ENCODE measurements at regions not wholly inside any gene's neighbourhood (a gene's known extent, or its start where the extent isn't known, plus 50 kb on each side); places are given as distances from the start of the nearest gene placed in this dataset.

DNA sequence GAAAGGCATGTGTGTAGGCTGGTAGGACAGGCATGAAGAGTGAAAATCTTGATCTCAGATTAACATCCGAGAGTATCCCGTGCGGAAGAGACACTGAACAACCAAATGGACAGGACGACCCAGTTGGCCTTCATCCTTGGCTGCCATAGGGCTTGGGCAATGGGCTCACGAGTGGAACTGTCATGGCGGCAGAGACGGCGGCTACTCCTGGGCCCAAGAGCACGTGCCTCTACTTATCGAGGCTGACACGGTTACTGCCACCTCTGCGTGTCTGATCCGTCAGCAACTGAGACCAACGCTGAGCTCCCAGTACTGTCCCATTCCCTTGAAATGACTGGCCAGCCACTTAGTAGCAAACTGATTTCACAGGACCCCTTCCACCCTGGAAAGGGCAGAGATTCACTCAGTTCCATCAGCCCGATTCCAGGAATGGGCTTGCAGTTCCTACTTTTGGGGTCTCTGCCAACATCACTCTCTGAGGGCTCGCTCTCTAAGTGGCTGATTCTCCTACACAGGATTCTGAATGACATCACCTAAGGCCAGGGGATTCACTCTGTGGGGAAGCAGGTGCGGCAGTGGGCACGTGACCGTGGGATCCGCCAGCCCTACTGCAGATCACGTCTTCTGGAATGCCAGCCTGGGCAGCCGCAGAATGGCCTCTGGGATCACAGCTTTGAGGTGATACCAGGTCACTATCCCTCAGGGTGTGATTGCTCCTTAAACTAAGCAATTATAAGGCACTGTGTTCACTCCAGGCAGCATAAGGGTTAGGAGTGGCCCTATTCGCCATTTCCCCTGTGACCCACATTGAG is 97.8 kb downstream of the RPS6KA4 start:
- no peak overlapping the region for H3K4me3 ChIP-seq (ENCODE audit: low read depth, low read length)
- DNase-seq (ENCODE audit: low read depth), result no peak
- no peak for TF ChIP-seq POLR2A (IDR thresholded peaks at IDR 0.05; ENCODE audit: extremely low read depth, insufficient read length)
- no peak for TF ChIP-seq MYC (IDR thresholded peaks at IDR 0.05; ENCODE audit: low read depth, low read length)
- TF ChIP-seq, protein P1, sequence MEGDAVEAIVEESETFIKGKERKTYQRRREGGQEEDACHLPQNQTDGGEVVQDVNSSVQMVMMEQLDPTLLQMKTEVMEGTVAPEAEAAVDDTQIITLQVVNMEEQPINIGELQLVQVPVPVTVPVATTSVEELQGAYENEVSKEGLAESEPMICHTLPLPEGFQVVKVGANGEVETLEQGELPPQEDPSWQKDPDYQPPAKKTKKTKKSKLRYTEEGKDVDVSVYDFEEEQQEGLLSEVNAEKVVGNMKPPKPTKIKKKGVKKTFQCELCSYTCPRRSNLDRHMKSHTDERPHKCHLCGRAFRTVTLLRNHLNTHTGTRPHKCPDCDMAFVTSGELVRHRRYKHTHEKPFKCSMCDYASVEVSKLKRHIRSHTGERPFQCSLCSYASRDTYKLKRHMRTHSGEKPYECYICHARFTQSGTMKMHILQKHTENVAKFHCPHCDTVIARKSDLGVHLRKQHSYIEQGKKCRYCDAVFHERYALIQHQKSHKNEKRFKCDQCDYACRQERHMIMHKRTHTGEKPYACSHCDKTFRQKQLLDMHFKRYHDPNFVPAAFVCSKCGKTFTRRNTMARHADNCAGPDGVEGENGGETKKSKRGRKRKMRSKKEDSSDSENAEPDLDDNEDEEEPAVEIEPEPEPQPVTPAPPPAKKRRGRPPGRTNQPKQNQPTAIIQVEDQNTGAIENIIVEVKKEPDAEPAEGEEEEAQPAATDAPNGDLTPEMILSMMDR (IDR thresholded peaks at IDR 0.05; ENCODE audit: low read depth, low read length), result no peak
- TF ChIP-seq, protein P2, sequence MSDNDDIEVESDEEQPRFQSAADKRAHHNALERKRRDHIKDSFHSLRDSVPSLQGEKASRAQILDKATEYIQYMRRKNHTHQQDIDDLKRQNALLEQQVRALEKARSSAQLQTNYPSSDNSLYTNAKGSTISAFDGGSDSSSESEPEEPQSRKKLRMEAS (IDR thresholded peaks at IDR 0.05; ENCODE audit: low read depth, low read length), result no peak

DNA sequence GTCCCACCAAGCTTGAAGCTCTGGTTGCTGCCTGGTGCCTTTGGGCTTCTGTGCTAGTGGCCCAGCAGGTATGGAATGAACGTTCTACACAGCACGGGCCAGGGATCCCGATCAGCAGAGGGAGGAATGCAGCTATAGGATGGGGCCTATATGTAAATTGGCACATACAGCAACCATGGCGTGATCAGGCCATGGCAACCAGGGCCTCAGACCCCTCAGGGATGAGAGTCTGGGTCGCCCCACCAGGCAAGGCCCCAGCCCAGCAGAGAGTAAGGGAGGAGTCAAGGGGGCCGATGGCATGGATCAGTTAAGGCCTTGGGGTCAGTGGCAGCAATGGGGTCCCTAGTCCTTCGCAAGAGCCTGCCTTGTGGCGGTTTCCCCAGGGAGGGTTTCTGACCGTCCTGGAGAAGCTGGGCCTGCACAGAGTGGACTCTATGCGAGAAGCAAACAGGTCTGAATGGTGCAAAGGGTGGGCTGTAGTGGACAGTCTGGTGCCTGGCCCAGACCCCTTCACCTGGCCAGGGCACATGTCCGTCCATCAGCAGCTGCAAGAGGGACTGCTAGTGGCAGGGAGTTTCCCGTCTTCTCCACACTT is 98.2 kb upstream of the SLC22A11 start:
- H3K4me3 ChIP-seq (ENCODE audit: low read depth, low read length), result no peak overlapping the region
- TF ChIP-seq, protein P1 (IDR thresholded peaks at IDR 0.05; ENCODE audit: low read depth, low read length), result no peak
- TF ChIP-seq POLR2A (IDR thresholded peaks at IDR 0.05; ENCODE audit: extremely low read depth, insufficient read length), result no peak
- DNase-seq (ENCODE audit: low read depth), result no peak

DNA sequence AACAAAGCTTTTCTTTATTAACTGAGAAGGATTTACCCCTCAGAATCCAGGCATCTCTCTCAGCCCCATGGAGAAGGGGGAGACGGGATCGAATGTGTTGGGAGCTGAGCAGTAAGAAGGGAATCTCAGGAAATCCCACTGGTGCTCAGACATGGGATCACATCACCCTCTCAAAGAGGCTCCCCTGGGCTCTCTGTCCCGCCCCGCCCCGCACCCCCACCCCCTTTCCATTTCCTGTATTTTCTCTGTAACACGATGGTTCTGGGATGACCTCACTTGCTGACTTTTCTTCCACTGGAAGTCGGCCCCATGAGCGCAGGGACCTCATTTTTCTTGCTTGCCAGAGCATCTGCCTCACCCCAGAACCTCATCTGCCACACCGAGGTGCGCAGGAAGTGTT is 96.7 kb upstream of the SLC22A11 start:
- no peak for DNase-seq (ENCODE audit: low read depth)
- TF ChIP-seq POLR2A (IDR thresholded peaks at IDR 0.05; ENCODE audit: extremely low read depth, insufficient read length) (no peak), MYC (IDR thresholded peaks at IDR 0.05; ENCODE audit: low read depth, low read length) (no peak)
- TF ChIP-seq, protein P1 (IDR thresholded peaks at IDR 0.05; ENCODE audit: low read depth, low read length), result no peak
- TF ChIP-seq, protein P2 (IDR thresholded peaks at IDR 0.05; ENCODE audit: low read depth, low read length), result no peak
- H3K4me3 ChIP-seq (ENCODE audit: low read depth, low read length), result no peak overlapping the region

DNA sequence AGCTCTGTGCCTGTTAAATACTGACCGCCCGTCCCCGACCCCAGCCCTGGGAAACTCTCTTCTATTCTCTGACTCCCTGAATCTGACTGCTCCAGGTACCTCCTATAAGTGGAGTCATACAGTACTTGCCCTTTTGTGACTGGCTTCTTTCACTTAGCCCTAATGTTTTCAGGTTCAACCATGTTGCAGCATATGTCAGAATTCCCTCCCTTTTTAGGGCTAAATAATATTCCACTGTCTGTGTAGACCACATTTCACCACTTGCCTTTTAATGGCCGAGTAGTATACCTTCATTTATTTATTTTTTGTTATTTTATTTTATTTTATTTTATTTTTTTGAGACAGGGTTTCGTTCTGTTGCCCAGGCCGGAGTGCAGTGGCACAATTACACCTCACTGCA is 96.1 kb upstream of the SLC22A11 start:
- no peak for DNase-seq (ENCODE audit: low read depth)
- H3K4me3 ChIP-seq (ENCODE audit: low read depth, low read length), result no peak overlapping the region
- TF ChIP-seq MYC (IDR thresholded peaks at IDR 0.05; ENCODE audit: low read depth, low read length) (no peak), POLR2A (IDR thresholded peaks at IDR 0.05; ENCODE audit: extremely low read depth, insufficient read length) (no peak)
- TF ChIP-seq, protein P2 (IDR thresholded peaks at IDR 0.05; ENCODE audit: low read depth, low read length), result no peak
- TF ChIP-seq, protein P1 (IDR thresholded peaks at IDR 0.05; ENCODE audit: low read depth, low read length), result no peak

DNA sequence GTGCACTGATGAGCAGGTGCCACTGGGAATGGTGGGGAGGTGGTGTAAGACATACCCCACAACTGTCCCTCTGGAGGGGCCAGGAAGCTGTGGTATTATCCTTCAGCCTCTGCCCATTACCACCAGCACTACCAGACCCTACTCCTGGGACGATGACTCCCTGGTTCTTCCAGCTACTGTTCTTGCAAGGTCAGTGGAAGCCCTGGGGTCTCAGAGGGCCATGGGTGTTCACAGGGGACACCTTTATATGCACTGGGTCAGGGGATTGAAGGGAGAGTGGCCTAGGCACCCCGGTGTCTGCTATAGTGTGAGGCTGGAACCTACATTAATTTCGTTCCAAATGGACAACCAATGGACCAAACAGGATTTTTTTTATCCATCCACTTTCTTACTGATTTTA is 94.7 kb upstream of the SLC22A11 start:
- TF ChIP-seq, protein P1 (IDR thresholded peaks at IDR 0.05; ENCODE audit: low read depth, low read length), result no peak
- TF ChIP-seq, protein P2 (IDR thresholded peaks at IDR 0.05; ENCODE audit: low read depth, low read length), result no peak
- no peak for TF ChIP-seq MYC (IDR thresholded peaks at IDR 0.05; ENCODE audit: low read depth, low read length)
- no peak for TF ChIP-seq POLR2A (IDR thresholded peaks at IDR 0.05; ENCODE audit: extremely low read depth, insufficient read length)

More for the DNA sequence above, 94.7 kb upstream of the SLC22A11 start:
- DNase-seq (ENCODE audit: low read depth), result no peak
- H3K4me3 ChIP-seq (ENCODE audit: low read depth, low read length), result no peak overlapping the region
